Trophoblast cell (in vitro differentiated cells and primary cell): ENCODE measurements at regions not wholly inside any gene's neighbourhood (a gene's known extent, or its start where the extent isn't known, plus 50 kb on each side); places are given as distances from the start of the nearest gene placed in this dataset.
A peak's percentile ranks its signal among the peaks of the same experiment; 100 is the strongest.

Experiments used
- DNase-seq, 2 donors: peaks; one replicate each; pipeline ENCODE4 v3.0.0-alpha.2; 2016
- H2AFZ ChIP-seq: 2 replicates; pipeline ENCODE4 v1.6.1; 2013; ENCODE audit warnings: low read length, moderate library complexity, mild to moderate bottlenecking; ENCODE audit not compliant: insufficient read depth, poor library complexity
- H2AK5ac ChIP-seq: 2 replicates; pipeline ENCODE4 v1.6.1; 2013; ENCODE audit warnings: mild to moderate bottlenecking, low read length
- H2BK120ac ChIP-seq: 2 replicates; pipeline ENCODE4 v1.6.1; 2013; ENCODE audit warnings: low read length, mild to moderate bottlenecking, moderate library complexity; ENCODE audit not compliant: insufficient read depth, poor library complexity
- H2BK12ac ChIP-seq: 2 replicates; pipeline ENCODE4 v1.6.1; 2013; ENCODE audit warnings: mild to moderate bottlenecking, low read length, moderate library complexity
- H2BK5ac ChIP-seq: 2 replicates; pipeline ENCODE4 v1.6.1; 2013; ENCODE audit warnings: low read length, low read depth, moderate library complexity, mild to moderate bottlenecking; ENCODE audit not compliant: poor library complexity
- H3K14ac ChIP-seq: 2 replicates; pipeline ENCODE4 v1.6.1; 2013; ENCODE audit warnings: mild to moderate bottlenecking, low read length
- H3K18ac ChIP-seq: 2 replicates; pipeline ENCODE4 v1.6.1; 2013; ENCODE audit warnings: mild to moderate bottlenecking, low read length
- H3K23ac ChIP-seq: 2 replicates; pipeline ENCODE4 v1.6.1; 2013; ENCODE audit warnings: low read length
- H3K27ac ChIP-seq: 2 replicates; pipeline ENCODE4 v1.5.1; 2013; ENCODE audit warnings: low read depth, mild to moderate bottlenecking, inconsistent platforms, low read length, moderate library complexity
- H3K27me3 ChIP-seq: 2 replicates; pipeline ENCODE4 v1.6.1; 2013; ENCODE audit warnings: inconsistent platforms, mild to moderate bottlenecking, low read length, moderate library complexity; ENCODE audit not compliant: insufficient read depth
- H3K36me3 ChIP-seq, 2 experiments: 1 replicate in 1 of 2; 2 replicates in 1 of 2; pipeline ENCODE4 v1.6.1; 2013; ENCODE audit warnings: low read length in 2 of 2, mild to moderate bottlenecking in 2 of 2, moderate library complexity in 1 of 2; ENCODE audit not compliant: insufficient read depth in 2 of 2, control insufficient read depth in 1 of 2
- H3K4ac ChIP-seq: 2 replicates; pipeline ENCODE4 v1.6.1; 2013; ENCODE audit warnings: low read depth, mild to moderate bottlenecking, low read length, moderate library complexity
- H3K4me1 ChIP-seq, 2 experiments: 1 replicate in 1 of 2; 2 replicates in 1 of 2; pipeline ENCODE4 v1.6.1; 2013; ENCODE audit warnings: low read length in 2 of 2, mild to moderate bottlenecking in 2 of 2, moderate library complexity in 1 of 2; ENCODE audit not compliant: insufficient read depth in 2 of 2, control insufficient read depth in 1 of 2
- H3K4me2 ChIP-seq: 2 replicates; pipeline ENCODE4 v1.6.1; 2013; ENCODE audit warnings: inconsistent platforms, mild to moderate bottlenecking, low read length, moderate library complexity
- H3K4me3 ChIP-seq: 2 replicates; pipeline ENCODE4 v1.5.1; 2013; ENCODE audit warnings: mild to moderate bottlenecking, low read depth, low read length, inconsistent platforms
- H3K79me1 ChIP-seq: one replicate; pipeline ENCODE4 v1.6.1; 2013; ENCODE audit warnings: low read length
- H3K79me2 ChIP-seq: 2 replicates; pipeline ENCODE4 v1.6.1; 2013; ENCODE audit warnings: low read length, mild to moderate bottlenecking; ENCODE audit not compliant: control insufficient read depth, insufficient read depth, poor library complexity
- H3K9ac ChIP-seq: 2 replicates; pipeline ENCODE4 v1.6.1; 2013; ENCODE audit warnings: mild to moderate bottlenecking, low read length
- H3K9me3 ChIP-seq: 2 replicates; pipeline ENCODE4 v1.6.1; 2013; ENCODE audit warnings: low read depth, mild to moderate bottlenecking, control low read depth, inconsistent platforms, low read length; ENCODE audit not compliant: insufficient read depth
- H4K12ac ChIP-seq: 2 replicates; pipeline ENCODE4 v1.6.1; 2013; ENCODE audit warnings: low read depth, mild to moderate bottlenecking, low read length, moderate library complexity
- H4K8ac ChIP-seq: 2 replicates; pipeline ENCODE4 v1.6.1; 2013; ENCODE audit warnings: low read depth, mild to moderate bottlenecking, low read length, moderate library complexity
- H4K91ac ChIP-seq: one replicate; pipeline ENCODE4 v1.6.1; 2013; ENCODE audit warnings: low read depth, mild to moderate bottlenecking, low read length, moderate library complexity
- WGBS: extraction: QIAGEN DNeasy Blood & Tissue Kit; methylation state at CpG from one replicate; pipeline ENCODE4 v1.1.7; 2013; ENCODE audit warnings: missing lambda C conversion rate; ENCODE audit not compliant: insufficient read length, insufficient coverage; ENCODE audit errors: extremely low coverage; 5-methylcytosine and 5-hydroxymethylcytosine counted together

- H3K4me3 ChIP-seq = no peak overlapping the region
- no peak overlapping the region for H3K9ac ChIP-seq
- peak overlapping the region; percentile 6 for H3K4ac ChIP-seq
- peak overlapping the region; percentile 90 for H2BK5ac ChIP-seq
- H3K27ac ChIP-seq = peak overlapping the region; percentile 45
- H3K4me1 ChIP-seq = peaks cover 8% of the 10 kb centered on the region in 2 experiments
- H3K4me2 ChIP-seq = no peak overlapping the region
- peak overlapping the region; percentile 82 for H4K8ac ChIP-seq
- H2BK12ac ChIP-seq = peak overlapping the region; percentile 51
- peaks cover 11% of the 10 kb centered on the region for H3K79me1 ChIP-seq
- H2AK5ac ChIP-seq = no peak overlapping the region
- no peak overlapping the region for H3K18ac ChIP-seq
- no peaks in the 10 kb centered on the region for H3K36me3 ChIP-seq
- H3K27me3 ChIP-seq = no peaks in the 10 kb centered on the region
- no peaks in the 10 kb centered on the region for H3K9me3 ChIP-seq
- WGBS = no CpG with 5 or more reads among the region's 1 CpG
- peak overlapping the region; percentile 63 for H4K12ac ChIP-seq
- DNase-seq = peak; percentile 14 to 65
- H2AFZ ChIP-seq = no peak overlapping the region
- peak overlapping the region; percentile 92 for H4K91ac ChIP-seq
- peak overlapping the region; percentile 91 for H2BK120ac ChIP-seq
- no peak overlapping the region for H3K23ac ChIP-seq
- H3K79me2 ChIP-seq = peaks cover 2% of the 10 kb centered on the region
- peak overlapping the region; percentile 73 for H3K14ac ChIP-seq
These were observed 232.0 kb upstream of the SLC14A2 start for GRCh38 chr18:45383228-45383627.

DNA sequence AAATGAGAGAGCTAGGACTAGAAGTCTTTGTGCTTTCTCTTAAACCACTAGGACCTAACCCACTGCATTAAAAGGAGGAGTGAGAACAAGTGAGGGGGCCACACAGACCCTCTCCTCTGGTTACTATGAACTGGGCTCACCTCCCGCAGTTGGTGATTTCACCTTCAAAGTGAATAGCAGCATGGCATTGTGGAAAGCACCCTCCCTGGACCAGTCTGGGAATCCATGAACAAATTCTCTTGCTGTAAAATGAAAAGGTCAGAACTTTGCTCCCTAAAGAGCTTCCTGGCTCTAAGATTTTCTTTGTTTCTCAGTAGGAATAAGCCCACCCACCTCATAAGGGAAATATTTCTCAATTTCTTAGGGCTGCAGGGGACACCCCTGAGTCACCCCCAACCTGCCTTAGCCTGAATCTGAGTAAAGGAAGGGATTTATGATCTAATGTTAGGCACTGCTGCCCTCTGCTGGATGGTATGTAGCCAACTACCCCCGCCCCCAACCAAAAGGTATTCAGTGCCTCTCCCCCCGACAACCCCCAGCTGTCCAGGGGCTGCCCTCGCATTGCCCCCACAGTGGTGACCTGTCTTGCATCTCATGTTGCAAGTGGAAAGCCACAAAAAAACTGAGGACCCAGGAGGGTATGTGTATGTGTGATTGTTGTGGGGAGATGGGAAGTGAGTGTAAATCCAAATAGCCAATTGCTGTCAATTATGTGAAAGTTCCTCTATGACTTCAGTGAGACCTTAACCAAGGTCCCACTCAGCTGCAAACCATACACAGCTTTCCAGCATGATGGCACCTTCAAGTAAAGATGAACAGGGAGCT is 230.9 kb upstream of the SLC14A2 start:
- Histone ChIP-seq H3K4me1 (peaks cover 8% of the 10 kb centered on the region in 2 experiments), H3K9me3 (no peaks in the 10 kb centered on the region), H4K12ac (no peak overlapping the region), H3K36me3 (no peaks in the 10 kb centered on the region), H3K79me2 (peaks cover 2% of the 10 kb centered on the region), H2AK5ac (peak overlapping the region; percentile 87), H4K8ac (peak overlapping the region; percentile 74), H4K91ac (peak overlapping the region; percentile 92), H3K27ac (no peak overlapping the region), H3K27me3 (no peaks in the 10 kb centered on the region), H2AFZ (no peak overlapping the region), H3K4me2 (no peak overlapping the region), H2BK5ac (peak overlapping the region; percentile 90), H2BK12ac (peak overlapping the region; percentile 96), H3K4me3 (no peak overlapping the region), H3K9ac (no peak overlapping the region), H3K4ac (peak overlapping the region; percentile 33), H3K14ac (peak overlapping the region; percentile 57), H3K23ac (no peak overlapping the region), H2BK120ac (peak overlapping the region; percentile 91), H3K79me1 (peaks cover 11% of the 10 kb centered on the region), H3K18ac (peak overlapping the region; percentile 79)
- WGBS = no CpG with 5 or more reads among the region's 4 CpGs
- peak; percentile 15 to 49 for DNase-seq

- no peaks in the 10 kb centered on the region for H3K36me3 ChIP-seq
- no peak overlapping the region for H4K12ac ChIP-seq
- H2BK12ac ChIP-seq = no peak overlapping the region
- H2AFZ ChIP-seq = no peak overlapping the region
- peaks cover 8% of the 10 kb centered on the region in 2 experiments for H3K4me1 ChIP-seq
- H3K4ac ChIP-seq = no peak overlapping the region
- H3K27ac ChIP-seq = no peak overlapping the region
- no peak overlapping the region for H3K4me3 ChIP-seq
- no peak overlapping the region for H3K4me2 ChIP-seq
- H3K18ac ChIP-seq = no peak overlapping the region
- DNase-seq = no peak
- H2BK120ac ChIP-seq = no peak overlapping the region
- no peak overlapping the region for H3K23ac ChIP-seq
- H3K27me3 ChIP-seq = no peaks in the 10 kb centered on the region
- no peak overlapping the region for H2AK5ac ChIP-seq
- H3K79me1 ChIP-seq = peaks cover 11% of the 10 kb centered on the region
- no peak overlapping the region for H3K9ac ChIP-seq
- H4K8ac ChIP-seq = no peak overlapping the region
- no peak overlapping the region for H4K91ac ChIP-seq
- H3K14ac ChIP-seq = no peak overlapping the region
- peaks cover under 1% of the 10 kb centered on the region for H3K9me3 ChIP-seq
- H3K79me2 ChIP-seq = peaks cover 2% of the 10 kb centered on the region
- WGBS = no CpG with 5 or more reads among the region's 9 CpGs
- no peak overlapping the region for H2BK5ac ChIP-seq
These were observed 230.3 kb upstream of the SLC14A2 start for GRCh38 chr18:45384962-45385315.

- no peak overlapping the region for H3K4ac ChIP-seq
- H2BK120ac ChIP-seq = no peak overlapping the region
- peaks cover 1% of the 10 kb centered on the region for H3K9me3 ChIP-seq
- H3K27ac ChIP-seq = no peak overlapping the region
- H2AK5ac ChIP-seq = no peak overlapping the region
- peak overlapping the region; percentile 7 for H4K91ac ChIP-seq
- H3K4me1 ChIP-seq = peaks cover 8% of the 10 kb centered on the region in 2 experiments
- H3K4me3 ChIP-seq = no peak overlapping the region
- peak overlapping the region; percentile 15 for H2BK12ac ChIP-seq
- no peak overlapping the region for H3K23ac ChIP-seq
- H3K18ac ChIP-seq = no peak overlapping the region
- H3K4me2 ChIP-seq = no peak overlapping the region
- no peak overlapping the region for H3K14ac ChIP-seq
- H3K36me3 ChIP-seq = no peaks in the 10 kb centered on the region
- peaks cover 2% of the 10 kb centered on the region for H3K79me2 ChIP-seq
- no peak overlapping the region for H3K9ac ChIP-seq
- no peak overlapping the region for H2BK5ac ChIP-seq
- peaks cover 11% of the 10 kb centered on the region for H3K79me1 ChIP-seq
- peak; percentile 24 to 58 for DNase-seq
- no peak overlapping the region for H2AFZ ChIP-seq
- no peak overlapping the region for H4K12ac ChIP-seq
- no peak overlapping the region for H4K8ac ChIP-seq
- no CpG with 5 or more reads among the region's 7 CpGs for WGBS
- H3K27me3 ChIP-seq = no peaks in the 10 kb centered on the region
These were observed 229.1 kb upstream of the SLC14A2 start for GRCh38 chr18:45386041-45386655.
